ENCODE measurements at regions not wholly inside any gene's neighbourhood (a gene's known extent, or its start where the extent isn't known, plus 50 kb on each side); places are given as distances from the start of the nearest gene placed in this dataset.

DNA sequence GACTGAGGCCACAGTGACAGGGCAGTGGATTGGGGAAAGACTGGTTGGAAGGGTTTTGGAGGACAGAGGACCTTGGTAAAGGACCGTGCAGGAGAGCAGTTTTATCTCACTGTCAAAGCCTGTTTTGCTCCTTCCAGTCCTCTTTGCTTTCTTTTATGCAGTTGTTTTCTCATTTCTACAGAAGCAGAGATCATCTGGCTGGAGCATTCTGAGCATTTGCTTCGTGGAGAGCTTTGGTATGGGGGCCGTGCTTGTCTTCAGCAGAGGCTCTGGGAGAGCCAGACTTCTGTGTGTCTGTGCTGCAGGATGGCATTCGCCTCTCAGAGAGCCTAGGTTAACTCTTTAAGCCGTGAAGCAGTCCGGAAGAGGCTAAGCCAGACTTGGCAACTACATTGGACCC, 171.8 kb upstream of the TUT7 start:
- TF ChIP-seq, protein P1, sequence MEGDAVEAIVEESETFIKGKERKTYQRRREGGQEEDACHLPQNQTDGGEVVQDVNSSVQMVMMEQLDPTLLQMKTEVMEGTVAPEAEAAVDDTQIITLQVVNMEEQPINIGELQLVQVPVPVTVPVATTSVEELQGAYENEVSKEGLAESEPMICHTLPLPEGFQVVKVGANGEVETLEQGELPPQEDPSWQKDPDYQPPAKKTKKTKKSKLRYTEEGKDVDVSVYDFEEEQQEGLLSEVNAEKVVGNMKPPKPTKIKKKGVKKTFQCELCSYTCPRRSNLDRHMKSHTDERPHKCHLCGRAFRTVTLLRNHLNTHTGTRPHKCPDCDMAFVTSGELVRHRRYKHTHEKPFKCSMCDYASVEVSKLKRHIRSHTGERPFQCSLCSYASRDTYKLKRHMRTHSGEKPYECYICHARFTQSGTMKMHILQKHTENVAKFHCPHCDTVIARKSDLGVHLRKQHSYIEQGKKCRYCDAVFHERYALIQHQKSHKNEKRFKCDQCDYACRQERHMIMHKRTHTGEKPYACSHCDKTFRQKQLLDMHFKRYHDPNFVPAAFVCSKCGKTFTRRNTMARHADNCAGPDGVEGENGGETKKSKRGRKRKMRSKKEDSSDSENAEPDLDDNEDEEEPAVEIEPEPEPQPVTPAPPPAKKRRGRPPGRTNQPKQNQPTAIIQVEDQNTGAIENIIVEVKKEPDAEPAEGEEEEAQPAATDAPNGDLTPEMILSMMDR (conservative IDR thresholded peaks at IDR 0.05; ENCODE audit: low read length) = no peak
- no peak for TF ChIP-seq EZH2phosphoT487 (IDR thresholded peaks at IDR 0.05; ENCODE audit: borderline replicate concordance)

All from Loucy (cell line).